ENCODE measurements at regions not wholly inside any gene's neighbourhood (a gene's known extent, or its start where the extent isn't known, plus 50 kb on each side); places are given as distances from the start of the nearest gene placed in this dataset.

DNA sequence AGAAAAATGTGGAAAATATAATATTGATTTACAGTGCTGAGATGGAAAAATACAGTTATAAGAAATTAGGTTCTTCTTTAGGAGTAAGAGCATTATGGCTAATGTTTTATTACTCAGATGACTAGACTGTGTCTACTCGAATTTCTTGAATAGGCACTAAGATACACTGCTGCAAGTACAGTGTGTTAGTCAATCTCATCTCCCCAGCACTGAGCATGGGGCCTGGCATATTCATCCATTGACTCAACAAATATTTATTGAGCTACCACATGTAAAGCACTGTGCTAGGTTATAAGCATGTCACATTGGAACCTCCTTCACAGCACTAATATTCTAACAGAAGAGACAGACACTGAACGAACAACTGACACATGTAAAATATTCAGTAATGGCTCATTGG, 242.5 kb upstream of the GPC6 start:
- TF ChIP-seq HDAC6 (IDR thresholded peaks at IDR 0.05; ENCODE audit: low read depth, low read length), result no peak
- no peak for TF ChIP-seq POLR2AphosphoS5 (IDR thresholded peaks at IDR 0.05; ENCODE audit: low read depth, low read length)
- no peak for TF ChIP-seq RNF2 (IDR thresholded peaks at IDR 0.05; ENCODE audit: borderline replicate concordance, low read depth, low read length, missing control alignments, poor library complexity, severe bottlenecking)
- no peak for TF ChIP-seq TAF1 (IDR thresholded peaks at IDR 0.05; ENCODE audit: low read depth, low read length)
- TF ChIP-seq, protein P1, sequence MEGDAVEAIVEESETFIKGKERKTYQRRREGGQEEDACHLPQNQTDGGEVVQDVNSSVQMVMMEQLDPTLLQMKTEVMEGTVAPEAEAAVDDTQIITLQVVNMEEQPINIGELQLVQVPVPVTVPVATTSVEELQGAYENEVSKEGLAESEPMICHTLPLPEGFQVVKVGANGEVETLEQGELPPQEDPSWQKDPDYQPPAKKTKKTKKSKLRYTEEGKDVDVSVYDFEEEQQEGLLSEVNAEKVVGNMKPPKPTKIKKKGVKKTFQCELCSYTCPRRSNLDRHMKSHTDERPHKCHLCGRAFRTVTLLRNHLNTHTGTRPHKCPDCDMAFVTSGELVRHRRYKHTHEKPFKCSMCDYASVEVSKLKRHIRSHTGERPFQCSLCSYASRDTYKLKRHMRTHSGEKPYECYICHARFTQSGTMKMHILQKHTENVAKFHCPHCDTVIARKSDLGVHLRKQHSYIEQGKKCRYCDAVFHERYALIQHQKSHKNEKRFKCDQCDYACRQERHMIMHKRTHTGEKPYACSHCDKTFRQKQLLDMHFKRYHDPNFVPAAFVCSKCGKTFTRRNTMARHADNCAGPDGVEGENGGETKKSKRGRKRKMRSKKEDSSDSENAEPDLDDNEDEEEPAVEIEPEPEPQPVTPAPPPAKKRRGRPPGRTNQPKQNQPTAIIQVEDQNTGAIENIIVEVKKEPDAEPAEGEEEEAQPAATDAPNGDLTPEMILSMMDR (IDR thresholded peaks at IDR 0.05; ENCODE audit: control extremely low read depth in 1 of 3, insufficient read depth in 1 of 3, low read depth in 1 of 3, low read length in 3 of 3), result no peak
- no peak for TF ChIP-seq TCF12 (IDR thresholded peaks at IDR 0.05; ENCODE audit: low read depth, low read length)
- TF ChIP-seq EZH2 (IDR thresholded peaks at IDR 0.05; ENCODE audit: low read depth, low read length, severe bottlenecking), result no peak
